Nephron progenitor cell (in vitro differentiated cells): ENCODE measurements at regions not wholly inside any gene's neighbourhood (a gene's known extent, or its start where the extent isn't known, plus 50 kb on each side); places are given as distances from the start of the nearest gene placed in this dataset.
"Not testable (repeated sequence)": the region's sequence is repeated elsewhere in the genome, so short reads cannot be mapped to it uniquely, and the experiment has no call there.

Source experiments
- DNase-seq: peaks from one replicate; pipeline ENCODE4 v3.0.0; 2021
- H3K27ac Mint-ChIP-seq: 2 replicates; pipeline ENCODE4 v1.8.0; 2021; ENCODE audit warnings: mild to moderate bottlenecking, moderate library complexity, mixed read lengths
- H3K27me3 Mint-ChIP-seq: 2 replicates; pipeline ENCODE4 v1.8.0; 2021; ENCODE audit warnings: mild to moderate bottlenecking, low read depth, mixed read lengths; ENCODE audit not compliant: poor library complexity
- H3K36me3 Mint-ChIP-seq: 2 replicates; pipeline ENCODE4 v1.8.0; 2021; ENCODE audit warnings: low read depth, mixed read lengths
- H3K4me1 Mint-ChIP-seq: 2 replicates; pipeline ENCODE4 v1.8.0; 2021; ENCODE audit warnings: mixed read lengths
- H3K4me3 Mint-ChIP-seq: 2 replicates; pipeline ENCODE4 v1.8.0; 2021; ENCODE audit warnings: mild to moderate bottlenecking, moderate library complexity, mixed read lengths
- H3K9me3 Mint-ChIP-seq: 2 replicates; pipeline ENCODE4 v1.8.0; 2021; ENCODE audit warnings: mild to moderate bottlenecking, moderate library complexity, mixed read lengths
- TF ChIP-seq, protein P1 (sequence below): fragments of 200-600 bp; sonication (generic); IDR thresholded peaks from 2 replicates; pipeline ENCODE4 v1.5.0; 2021; ENCODE audit warnings: antibody characterized with exemption

- Mint-ChIP-seq H3K4me1 (no peaks in the 10 kb centered on the region), H3K27ac (no peak overlapping the region), H3K4me3 (no peak overlapping the region), H3K27me3 (no peaks in the 10 kb centered on the region), H3K36me3 (no peaks in the 10 kb centered on the region), H3K9me3 (peaks cover 80% of the 10 kb centered on the region)
- TF ChIP-seq, protein P1, sequence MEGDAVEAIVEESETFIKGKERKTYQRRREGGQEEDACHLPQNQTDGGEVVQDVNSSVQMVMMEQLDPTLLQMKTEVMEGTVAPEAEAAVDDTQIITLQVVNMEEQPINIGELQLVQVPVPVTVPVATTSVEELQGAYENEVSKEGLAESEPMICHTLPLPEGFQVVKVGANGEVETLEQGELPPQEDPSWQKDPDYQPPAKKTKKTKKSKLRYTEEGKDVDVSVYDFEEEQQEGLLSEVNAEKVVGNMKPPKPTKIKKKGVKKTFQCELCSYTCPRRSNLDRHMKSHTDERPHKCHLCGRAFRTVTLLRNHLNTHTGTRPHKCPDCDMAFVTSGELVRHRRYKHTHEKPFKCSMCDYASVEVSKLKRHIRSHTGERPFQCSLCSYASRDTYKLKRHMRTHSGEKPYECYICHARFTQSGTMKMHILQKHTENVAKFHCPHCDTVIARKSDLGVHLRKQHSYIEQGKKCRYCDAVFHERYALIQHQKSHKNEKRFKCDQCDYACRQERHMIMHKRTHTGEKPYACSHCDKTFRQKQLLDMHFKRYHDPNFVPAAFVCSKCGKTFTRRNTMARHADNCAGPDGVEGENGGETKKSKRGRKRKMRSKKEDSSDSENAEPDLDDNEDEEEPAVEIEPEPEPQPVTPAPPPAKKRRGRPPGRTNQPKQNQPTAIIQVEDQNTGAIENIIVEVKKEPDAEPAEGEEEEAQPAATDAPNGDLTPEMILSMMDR = no peak
- DNase-seq = no peak
Measured at GRCh38 chr4:189861101-189861500, 79.6 kb upstream of the FRG1 start.

DNA sequence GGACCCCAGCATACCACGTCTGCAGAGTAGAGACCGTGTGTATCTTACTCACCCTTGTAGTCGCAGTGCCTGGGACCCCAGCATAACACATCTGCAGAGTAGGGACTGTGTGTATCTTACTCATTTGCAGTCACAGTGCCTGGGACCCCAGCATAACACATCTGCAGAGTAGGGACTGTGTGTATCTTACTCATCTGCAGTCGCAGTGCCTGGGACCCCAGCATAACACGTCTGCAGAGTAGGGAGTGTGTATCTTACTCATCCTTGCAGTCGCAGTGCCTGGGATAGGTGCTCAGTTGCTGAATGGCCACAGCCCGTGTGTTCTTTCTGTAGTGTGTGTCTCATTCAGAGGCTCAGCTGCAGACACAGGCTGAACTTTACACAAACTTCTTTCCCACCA lies 71.4 kb upstream of the FRG1 start:
- Mint-ChIP-seq H3K4me3 (no peak overlapping the region), H3K27ac (no peak overlapping the region), H3K27me3 (peaks cover 6% of the 10 kb centered on the region), H3K9me3 (peaks cover 83% of the 10 kb centered on the region), H3K4me1 (no peaks in the 10 kb centered on the region), H3K36me3 (no peaks in the 10 kb centered on the region)
- TF ChIP-seq, protein P1 = no peak
- DNase-seq = no peak

DNA sequence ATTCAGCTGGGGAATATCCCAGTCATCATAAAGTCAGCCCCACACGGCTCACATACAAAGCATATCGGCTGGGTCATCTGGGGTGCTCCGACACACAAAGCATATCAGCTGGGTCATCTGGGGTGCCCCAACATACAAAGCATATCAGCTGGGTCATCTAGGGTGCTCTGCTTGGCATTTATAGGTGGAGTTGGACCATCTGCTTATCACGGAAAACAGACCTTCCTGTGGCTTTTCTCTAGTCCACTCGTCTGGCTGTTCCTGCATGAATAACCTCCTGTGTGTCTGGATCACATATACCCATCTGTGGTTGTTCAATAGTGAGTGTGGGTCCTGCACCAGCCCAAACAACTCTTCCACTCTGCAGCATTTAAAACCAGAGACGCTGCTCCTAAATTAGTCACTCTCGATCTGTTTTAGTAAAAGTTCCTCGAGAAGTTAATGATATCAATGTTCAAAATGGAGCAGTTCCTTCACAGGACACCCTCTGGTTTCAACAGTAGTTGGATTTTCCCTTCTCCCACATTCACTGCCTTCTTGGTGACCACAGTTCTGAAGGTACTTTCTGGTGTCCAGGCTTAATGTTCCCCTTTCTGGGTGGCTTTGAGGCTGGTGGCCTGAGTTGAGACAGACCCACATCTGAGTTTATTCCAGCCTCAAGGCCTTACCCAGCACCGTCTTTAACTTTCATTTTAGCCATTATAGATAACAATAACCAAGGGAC lies 70.0 kb upstream of the FRG1 start:
- Mint-ChIP-seq H3K4me1 (no peaks in the 10 kb centered on the region), H3K27me3 (peaks cover 6% of the 10 kb centered on the region), H3K27ac (no peak overlapping the region), H3K9me3 (peaks cover 90% of the 10 kb centered on the region), H3K4me3 (no peak overlapping the region), H3K36me3 (no peaks in the 10 kb centered on the region)
- TF ChIP-seq, protein P1 = no peak
- DNase-seq = no peak

DNA sequence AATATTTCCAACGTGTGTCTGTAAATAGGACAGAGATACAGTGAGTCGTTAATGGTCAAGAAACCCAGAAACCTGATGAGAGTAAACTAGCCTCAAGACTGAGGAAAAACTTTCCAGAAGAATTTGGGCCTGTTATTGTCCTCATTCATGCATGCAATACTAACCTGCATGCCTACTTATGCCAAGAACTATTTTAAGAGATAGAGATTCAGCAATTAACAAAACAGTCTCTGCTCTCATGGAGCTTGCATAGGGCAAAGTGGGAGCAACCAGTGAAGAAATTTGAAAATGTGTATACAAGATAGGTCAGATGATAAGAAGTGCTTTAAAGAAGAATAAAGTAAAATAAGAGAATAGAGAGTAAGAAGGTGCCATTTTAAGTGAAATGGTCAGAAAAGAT lies 66.1 kb upstream of the FRG1 start:
- TF ChIP-seq, protein P1 = no peak
- Mint-ChIP-seq H3K36me3 (no peaks in the 10 kb centered on the region), H3K27me3 (peaks cover 6% of the 10 kb centered on the region), H3K4me1 (no peaks in the 10 kb centered on the region), H3K4me3 (no peak overlapping the region), H3K9me3 (peaks cover 83% of the 10 kb centered on the region), H3K27ac (no peak overlapping the region)
- no peak for DNase-seq

GRCh38 chr4:189881190-189881589 lies 59.5 kb upstream of the FRG1 start:
- H3K36me3 Mint-ChIP-seq, H3K27me3 Mint-ChIP-seq, H3K27ac Mint-ChIP-seq, H3K4me3 Mint-ChIP-seq, H3K4me1 Mint-ChIP-seq: not testable (repeated sequence)
- DNase-seq = peak; percentile 5
- peaks cover 82% of the 10 kb centered on the region for H3K9me3 Mint-ChIP-seq

GRCh38 chr4:189888407-189888806 lies 52.3 kb upstream of the FRG1 start:
- not testable (repeated sequence) for H3K4me1 Mint-ChIP-seq, H3K27ac Mint-ChIP-seq, DNase-seq, H3K27me3 Mint-ChIP-seq, H3K36me3 Mint-ChIP-seq, H3K4me3 Mint-ChIP-seq
- peaks cover 88% of the 10 kb centered on the region for H3K9me3 Mint-ChIP-seq
